Neural cell (in vitro differentiated cells): ENCODE measurements at regions not wholly inside any gene's neighbourhood (a gene's known extent, or its start where the extent isn't known, plus 50 kb on each side); places are given as distances from the start of the nearest gene placed in this dataset.

Source experiments
- H2AFZ ChIP-seq: fragments of 200-600, 300-800 bp; sonication (generic), shearing (Covaris generic); 2 replicates; pipeline ENCODE4 v1.6.0; 2014; ENCODE audit warnings: low read depth, mild to moderate bottlenecking, antibody characterized with exemption, low read length, moderate library complexity
- H3F3A ChIP-seq: fragments of 200-600 bp; shearing (Covaris generic); 2 replicates; pipeline ENCODE4 v1.6.1; 2016; ENCODE audit warnings: mild to moderate bottlenecking, moderate library complexity, mixed read lengths, antibody characterized with exemption, low read length; ENCODE audit not compliant: insufficient read depth, poor library complexity, severe bottlenecking
- H3K27ac ChIP-seq: fragments of 200-600, 300-800 bp; sonication (generic), shearing (Covaris generic); 2 replicates; pipeline ENCODE4 v1.5.1; 2014; ENCODE audit warnings: mild to moderate bottlenecking, low read length, moderate library complexity
- H3K27me3 ChIP-seq: fragments of 300-800, 200-600 bp; sonication (generic), shearing (Covaris generic); 2 replicates; pipeline ENCODE4 v1.6.0; 2014; ENCODE audit warnings: mild to moderate bottlenecking, low read depth, low read length, moderate library complexity; ENCODE audit not compliant: insufficient read depth
- H3K36me3 ChIP-seq: fragments of 300-800, 200-600 bp; sonication (generic), shearing (Covaris generic); 2 replicates; pipeline ENCODE4 v1.5.1; 2014; ENCODE audit warnings: mild to moderate bottlenecking, antibody characterized with exemption, low read length, moderate library complexity; ENCODE audit not compliant: insufficient read depth
- H3K4me2 ChIP-seq: fragments of 300-800, 200-600 bp; sonication (generic), shearing (Covaris generic); 2 replicates; pipeline ENCODE4 v1.6.0; 2014; ENCODE audit warnings: mild to moderate bottlenecking, low read length
- H3K4me3 ChIP-seq: fragments of 300-800, 200-600 bp; sonication (generic), shearing (Covaris generic); 2 replicates; pipeline ENCODE4 v1.5.1; 2014; ENCODE audit warnings: mild to moderate bottlenecking, low read length, moderate library complexity
- H3K79me2 ChIP-seq: fragments of 200-600 bp; shearing (Covaris generic); replicated peaks from 2 replicates; pipeline ENCODE4 v1.6.0; 2014; ENCODE audit warnings: mild to moderate bottlenecking, low read length, moderate library complexity; ENCODE audit not compliant: insufficient read depth
- H3K9ac ChIP-seq: fragments of 300-800, 200-600 bp; sonication (generic), shearing (Covaris generic); 2 replicates; pipeline ENCODE4 v1.6.1; 2016; ENCODE audit warnings: mild to moderate bottlenecking, low read length, mixed read lengths
- H3K9me2 ChIP-seq: fragments of 200-600 bp; shearing (Covaris generic); 2 replicates; pipeline ENCODE4 v1.6.1; 2016; ENCODE audit warnings: mild to moderate bottlenecking, low read length, mixed read lengths; ENCODE audit not compliant: insufficient read depth
- H3K9me3 ChIP-seq: fragments of 200-600, 300-800 bp; sonication (generic), shearing (Covaris generic); 2 replicates; pipeline ENCODE4 v1.6.1; 2016; ENCODE audit warnings: mild to moderate bottlenecking, mixed run types, low read length, moderate library complexity, mixed read lengths
- H4K20me1 ChIP-seq: fragments of 200-600 bp; shearing (Covaris generic); 2 replicates; pipeline ENCODE4 v1.6.1; 2016; ENCODE audit warnings: mild to moderate bottlenecking, mixed run types; ENCODE audit not compliant: insufficient read depth
- CTCF ChIP-seq: fragments of 450-650 bp; IDR thresholded peaks from 2 replicates; pipeline ENCODE4 v1.5.1; 2014; ENCODE audit warnings: antibody characterized with exemption, mild to moderate bottlenecking, moderate library complexity; ENCODE audit not compliant: poor library complexity, severe bottlenecking
- EP300 ChIP-seq: fragments of 450-650 bp; conservative IDR thresholded peaks from 2 replicates; pipeline ENCODE4 v1.6.1; 2014; ENCODE audit warnings: antibody characterized with exemption, mild to moderate bottlenecking, moderate library complexity; ENCODE audit not compliant: poor library complexity, severe bottlenecking
- EZH2 ChIP-seq: fragments of 200-600, 300-800 bp; shearing (Covaris generic), sonication (generic); IDR thresholded peaks from 2 replicates; pipeline ENCODE4 v1.6.1; 2014; ENCODE audit warnings: antibody characterized with exemption, low read length, borderline replicate concordance, mild to moderate bottlenecking; ENCODE audit not compliant: insufficient read depth, poor library complexity, severe bottlenecking
- MXI1 ChIP-seq: fragments of 450-650 bp; conservative IDR thresholded peaks from 2 replicates; pipeline ENCODE4 v1.6.1; 2014; ENCODE audit warnings: antibody characterized with exemption, mild to moderate bottlenecking; ENCODE audit not compliant: poor library complexity, severe bottlenecking
- POLR2AphosphoS5 ChIP-seq: IDR thresholded peaks from 2 replicates; pipeline ENCODE4 v1.6.1; 2012
- RAD21 ChIP-seq: fragments of 450-650 bp; conservative IDR thresholded peaks from 2 replicates; pipeline ENCODE4 v1.6.1; 2014; ENCODE audit warnings: antibody characterized with exemption, mild to moderate bottlenecking, moderate library complexity
- REST ChIP-seq: IDR thresholded peaks from 2 replicates; pipeline ENCODE4 v1.6.1; 2012; ENCODE audit warnings: borderline replicate concordance
- SMC3 ChIP-seq: fragments of 450-650 bp; conservative IDR thresholded peaks from 2 replicates; pipeline ENCODE4 v1.6.1; 2014; ENCODE audit warnings: antibody characterized with exemption, mild to moderate bottlenecking, moderate library complexity; ENCODE audit not compliant: poor library complexity
- TAF1 ChIP-seq: IDR thresholded peaks from 2 replicates; pipeline ENCODE4 v1.6.1; 2012; ENCODE audit warnings: low read depth

- Histone ChIP-seq H3K79me2 (no peaks in the 10 kb centered on the region), H3K9me3 (no peaks in the 10 kb centered on the region), H3K9me2 (no peaks in the 10 kb centered on the region), H3K36me3 (no peaks in the 10 kb centered on the region), H3F3A (no peaks in the 10 kb centered on the region), H3K27ac (no peak overlapping the region), H3K9ac (no peak overlapping the region), H2AFZ (no peak overlapping the region), H3K4me3 (no peak overlapping the region), H4K20me1 (no peaks in the 10 kb centered on the region), H3K4me2 (no peak overlapping the region), H3K27me3 (no peaks in the 10 kb centered on the region)
- TF ChIP-seq REST (no peak), MXI1 (no peak), POLR2AphosphoS5 (no peak), RAD21 (no peak), EP300 (no peak), TAF1 (no peak), EZH2 (no peak), CTCF (no peak), SMC3 (no peak)
Measured at GRCh38 chr6:147127587-147127986, 76.6 kb upstream of the STXBP5 start.

- H2AFZ ChIP-seq = no peak overlapping the region
- H3K9me2 ChIP-seq = no peaks in the 10 kb centered on the region
- H3K4me3 ChIP-seq = no peak overlapping the region
- H3F3A ChIP-seq = no peaks in the 10 kb centered on the region
- H3K27me3 ChIP-seq = no peaks in the 10 kb centered on the region
- H3K36me3 ChIP-seq = no peaks in the 10 kb centered on the region
- H3K9me3 ChIP-seq = no peaks in the 10 kb centered on the region
- no peaks in the 10 kb centered on the region for H3K79me2 ChIP-seq
- TF ChIP-seq POLR2AphosphoS5 (no peak), CTCF (no peak), EZH2 (no peak), RAD21 (no peak), REST (no peak), TAF1 (no peak), MXI1 (no peak), SMC3 (no peak), EP300 (no peak)
- no peak overlapping the region for H3K27ac ChIP-seq
- no peak overlapping the region for H3K4me2 ChIP-seq
- H4K20me1 ChIP-seq = no peaks in the 10 kb centered on the region
- no peak overlapping the region for H3K9ac ChIP-seq
Measured at GRCh38 chr6:147128056-147128455, 76.2 kb upstream of the STXBP5 start.
